GM21423 (cell line): ENCODE measurements at regions not wholly inside any gene's neighbourhood (a gene's known extent, or its start where the extent isn't known, plus 50 kb on each side); places are given as distances from the start of the nearest gene placed in this dataset.

Experiments
- ATAC-seq: cut with Tn5 transposase; IDR thresholded peaks from one replicate; pipeline ENCODE4 v1.9.1; 2021; ENCODE audit warnings: mild to moderate bottlenecking, moderate library complexity; ENCODE audit not compliant: unreplicated experiment

GRCh38 chr10:128602183-128602582 is 476.0 kb upstream of the MKI67 start:
- ATAC-seq: no peak

GRCh38 chr10:128604025-128604424 is 477.8 kb upstream of the MKI67 start:
- no peak for ATAC-seq

GRCh38 chr10:128605180-128605579 is 479.0 kb upstream of the MKI67 start:
- no peak for ATAC-seq

- no peak for ATAC-seq
Observed at GRCh38 chr10:128606055-128606454, 479.8 kb upstream of the MKI67 start.

GRCh38 chr10:128608791-128609190 is 482.6 kb upstream of the MKI67 start:
- no peak for ATAC-seq

- no peak for ATAC-seq
Observed at GRCh38 chr10:128609460-128609859, 483.2 kb upstream of the MKI67 start.

GRCh38 chr10:128610113-128610512 is 483.9 kb upstream of the MKI67 start:
- no peak for ATAC-seq

- no peak for ATAC-seq
Observed at GRCh38 chr10:128612195-128612594, 486.0 kb upstream of the MKI67 start.

- ATAC-seq: no peak
Observed at GRCh38 chr10:128612631-128613030, 486.4 kb upstream of the MKI67 start.

- no peak for ATAC-seq
Observed at GRCh38 chr10:128614016-128614605, 487.9 kb upstream of the MKI67 start.

- no peak for ATAC-seq
Observed at GRCh38 chr10:128614802-128615553, 488.8 kb upstream of the MKI67 start.

GRCh38 chr10:128617532-128617931 is 491.3 kb upstream of the MKI67 start:
- ATAC-seq: no peak

GRCh38 chr10:128622706-128623105 is 496.5 kb upstream of the MKI67 start:
- no peak for ATAC-seq

- ATAC-seq: no peak
Observed at GRCh38 chr10:128623776-128624175, 497.6 kb upstream of the MKI67 start.

GRCh38 chr10:128624656-128625530 is 498.7 kb upstream of the MKI67 start:
- ATAC-seq: no peak

GRCh38 chr10:128625926-128626325 is 499.7 kb upstream of the MKI67 start:
- no peak for ATAC-seq

GRCh38 chr10:128626397-128627000 is 500.3 kb upstream of the MKI67 start:
- no peak for ATAC-seq

GRCh38 chr10:128627811-128628210 is 501.6 kb upstream of the MKI67 start:
- no peak for ATAC-seq

GRCh38 chr10:128628252-128628651 is 502.0 kb upstream of the MKI67 start:
- no peak for ATAC-seq

- no peak for ATAC-seq
Observed at GRCh38 chr10:128629111-128630096, 503.2 kb upstream of the MKI67 start.
